GM23338 (cell line): ENCODE measurements at regions not wholly inside any gene's neighbourhood (a gene's known extent, or its start where the extent isn't known, plus 50 kb on each side); places are given as distances from the start of the nearest gene placed in this dataset.

Experiments
- CREB1 ChIP-seq: fragments of 250-450 bp; sonication (Bioruptor Pico); IDR thresholded peaks from 2 replicates; pipeline ENCODE4 v1.5.0; 2020; ENCODE audit warnings: low read depth, mild to moderate bottlenecking, moderate library complexity
- CTCF ChIP-seq, 2 experiments: fragments of 200-600 bp in 1 of 2; sonication (generic) in 1 of 2; conservative IDR thresholded peaks; 2 replicates each; pipeline versions ENCODE4 v1.5.1 to v1.6.1; 2016 to 2017; ENCODE audit warnings: antibody characterized with exemption in 2 of 2, low read depth in 2 of 2, mild to moderate bottlenecking in 2 of 2, moderate library complexity in 1 of 2
- ETS1 ChIP-seq: IDR thresholded peaks from 2 replicates; pipeline ENCODE4 v1.6.1; 2016; ENCODE audit warnings: antibody characterized with exemption
- EZH2 ChIP-seq: fragments of 200-600 bp; sonication (generic); IDR thresholded peaks from one replicate; pipeline ENCODE4 v1.8.0; 2017; ENCODE audit warnings: antibody characterized with exemption, mild to moderate bottlenecking, low read depth; ENCODE audit not compliant: unreplicated experiment
- EZH2phosphoT487 ChIP-seq: fragments of 200-600 bp; sonication (generic); IDR thresholded peaks from one replicate; pipeline ENCODE4 v1.8.1; 2018; ENCODE audit warnings: antibody characterized with exemption; ENCODE audit not compliant: unreplicated experiment
- JUNB ChIP-seq: IDR thresholded peaks from one replicate; pipeline ENCODE4 v1.6.1; 2016; ENCODE audit warnings: antibody characterized with exemption; ENCODE audit not compliant: unreplicated experiment
- POLR2AphosphoS5 ChIP-seq: IDR thresholded peaks from 2 replicates; pipeline ENCODE4 v1.6.1; 2016; ENCODE audit warnings: antibody characterized with exemption, low read depth
- REST ChIP-seq: IDR thresholded peaks from one replicate; pipeline ENCODE4 v1.6.1; 2018; ENCODE audit warnings: antibody characterized with exemption; ENCODE audit not compliant: unreplicated experiment
- ZNF114 ChIP-seq: fragments of 250-450 bp; sonication (Bioruptor Pico); IDR thresholded peaks from 2 replicates; pipeline ENCODE4 v1.5.0; 2020; ENCODE audit warnings: mild to moderate bottlenecking, moderate library complexity
- ZNF331 ChIP-seq: fragments of 250-450 bp; sonication (Bioruptor Pico); IDR thresholded peaks from 2 replicates; pipeline ENCODE4 v1.5.0; 2020; ENCODE audit warnings: low read depth, mild to moderate bottlenecking, moderate library complexity

- TF ChIP-seq POLR2AphosphoS5 (no peak), CTCF (conservative IDR thresholded peaks at IDR 0.05; ENCODE audit: low read depth in 2 of 2) (no peak), ZNF331 (CRISPR knock-in tag) (no peak), EZH2phosphoT487 (no peak), JUNB (no peak), EZH2 (no peak), CREB1 (CRISPR knock-in tag) (no peak), ZNF114 (CRISPR knock-in tag) (no peak), REST (no peak), ETS1 (no peak)
Measured at GRCh38 chr6:66638518-66638917, 931.5 kb upstream of the EYS start.
